Neural progenitor cell (in vitro differentiated cells): ENCODE measurements at regions not wholly inside any gene's neighbourhood (a gene's known extent, or its start where the extent isn't known, plus 50 kb on each side); places are given as distances from the start of the nearest gene placed in this dataset.
A peak's percentile ranks its signal among the peaks of the same experiment; 100 is the strongest.

Experiments
- DNase-seq: peaks from one replicate; pipeline ENCODE4 v3.0.0-alpha.2; 2016; ENCODE audit warnings: low spot score
- H2AFZ ChIP-seq: fragments of 200-600 bp; sonication (generic); replicated peaks from 2 replicates; pipeline ENCODE4 v1.6.1; 2016; ENCODE audit warnings: antibody characterized with exemption
- H3F3A ChIP-seq: fragments of 200-600 bp; sonication (generic); 2 replicates; pipeline ENCODE4 v1.6.1; 2016; ENCODE audit warnings: antibody characterized with exemption, low read depth
- H3K27ac ChIP-seq: fragments of 200-600 bp; sonication (generic); 2 replicates; pipeline ENCODE4 v1.5.1; 2016; ENCODE audit warnings: mild to moderate bottlenecking
- H3K27me3 ChIP-seq: fragments of 200-600 bp; sonication (generic); 2 replicates; pipeline ENCODE4 v1.6.1; 2016; ENCODE audit warnings: mild to moderate bottlenecking, moderate library complexity
- H3K36me3 ChIP-seq: fragments of 200-600 bp; sonication (generic); 2 replicates; pipeline ENCODE4 v1.5.1; 2016
- H3K4me1 ChIP-seq: fragments of 200-600 bp; sonication (generic); 2 replicates; pipeline ENCODE4 v1.6.1; 2016; ENCODE audit warnings: mixed run types
- H3K4me2 ChIP-seq: fragments of 200-600 bp; sonication (generic); 2 replicates; pipeline ENCODE4 v1.6.1; 2016
- H3K4me3 ChIP-seq: fragments of 200-600 bp; sonication (generic); 2 replicates; pipeline ENCODE4 v1.5.1; 2016
- H3K79me2 ChIP-seq: fragments of 200-600 bp; sonication (generic); 2 replicates; pipeline ENCODE4 v1.6.1; 2016; ENCODE audit warnings: low read depth
- H3K9ac ChIP-seq: fragments of 200-600 bp; sonication (generic); 2 replicates; pipeline ENCODE4 v1.6.1; 2016
- H3K9me3 ChIP-seq: fragments of 200-600 bp; sonication (generic); 2 replicates; pipeline ENCODE4 v1.5.1; 2016; ENCODE audit warnings: low read depth
- H4K20me1 ChIP-seq: fragments of 200-600 bp; sonication (generic); 2 replicates; pipeline ENCODE4 v1.6.1; 2016; ENCODE audit warnings: low read depth
- H3K27ac Mint-ChIP-seq: 3 replicates; pipeline ENCODE4 v1.8.0; 2021; ENCODE audit warnings: mixed read lengths
- H3K27me3 Mint-ChIP-seq: 2 replicates; pipeline ENCODE4 v1.8.0; 2022; ENCODE audit warnings: low read depth, mild to moderate bottlenecking, inconsistent platforms, moderate library complexity, mixed read lengths; ENCODE audit not compliant: insufficient read depth
- H3K36me3 Mint-ChIP-seq: 3 replicates; pipeline ENCODE4 v1.8.0; 2021; ENCODE audit warnings: mixed read lengths
- H3K4me1 Mint-ChIP-seq: 3 replicates; pipeline ENCODE4 v1.8.0; 2021; ENCODE audit warnings: mixed read lengths
- H3K4me3 Mint-ChIP-seq: 3 replicates; pipeline ENCODE4 v1.8.0; 2021; ENCODE audit warnings: mild to moderate bottlenecking, moderate library complexity, mixed read lengths
- H3K9me3 Mint-ChIP-seq: 3 replicates; pipeline ENCODE4 v1.8.0; 2020; ENCODE audit warnings: mixed read lengths
- CTCF ChIP-seq: fragments of 200-600 bp; sonication (generic); IDR thresholded peaks from 2 replicates; pipeline ENCODE4 v1.5.1; 2017; ENCODE audit warnings: antibody characterized with exemption, mild to moderate bottlenecking
- EZH2 ChIP-seq: fragments of 200-600 bp; sonication (generic); IDR thresholded peaks from 2 replicates; pipeline ENCODE4 v1.6.1; 2017; ENCODE audit warnings: antibody characterized with exemption, mild to moderate bottlenecking, moderate library complexity
- EZH2phosphoT487 ChIP-seq: fragments of 200-600 bp; sonication (generic); IDR thresholded peaks from 2 replicates; pipeline ENCODE4 v1.6.1; 2017; ENCODE audit warnings: antibody characterized with exemption

- no peaks in the 10 kb centered on the region for H3K36me3 Mint-ChIP-seq
- H3K4me1 Mint-ChIP-seq, result no peaks in the 10 kb centered on the region
- no peak overlapping the region for H3K27ac Mint-ChIP-seq
Measured at GRCh38 chr16:73965591-73965990, 331.0 kb upstream of the PSMD7 start.

DNA sequence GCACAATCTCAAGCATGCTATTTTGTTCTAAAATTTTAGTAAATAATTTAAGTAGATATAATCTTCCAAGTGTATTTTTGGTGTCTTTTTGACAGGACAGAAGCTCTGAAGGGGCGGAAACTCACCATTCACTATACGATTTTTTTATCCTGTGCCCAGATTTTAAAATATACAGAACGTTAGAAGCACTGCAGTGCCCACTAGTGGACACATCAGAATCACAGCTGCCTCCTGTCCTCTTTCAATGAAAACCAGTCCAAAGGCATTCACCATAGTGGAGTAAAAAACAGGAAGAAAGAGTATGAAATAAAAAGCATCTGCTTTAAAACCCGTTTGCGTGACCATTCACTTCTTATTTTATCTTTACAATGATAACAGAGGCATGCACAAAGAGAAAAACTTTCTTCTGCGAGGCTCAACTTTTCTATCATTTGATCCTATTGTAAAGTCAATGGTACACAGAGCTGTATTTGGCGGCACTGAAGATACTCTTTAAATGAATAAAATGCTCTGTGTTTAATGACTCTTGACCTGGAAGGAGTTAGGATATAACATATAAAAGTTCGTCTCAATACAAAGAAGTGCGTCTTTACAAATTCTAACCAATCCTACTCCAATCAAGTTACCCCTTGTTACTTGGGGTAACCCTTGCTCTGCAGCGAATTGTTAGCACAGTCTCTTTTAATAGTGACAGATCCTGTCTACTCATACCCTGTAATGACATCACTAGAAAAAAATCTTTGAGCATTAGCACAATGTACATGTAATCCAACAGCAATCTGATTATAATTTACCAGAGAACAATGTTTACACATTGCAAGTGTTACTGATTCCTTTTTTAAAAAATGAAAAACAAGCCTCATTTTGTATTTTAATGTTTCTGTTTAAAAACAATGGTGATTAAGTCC lies 339.8 kb upstream of the PSMD7 start:
- Mint-ChIP-seq H3K27me3 (peaks cover 2% of the 10 kb centered on the region), H3K4me3 (no peak overlapping the region), H3K4me1 (peaks cover 30% of the 10 kb centered on the region), H3K27ac (no peak overlapping the region), H3K9me3 (peaks cover 5% of the 10 kb centered on the region), H3K36me3 (no peaks in the 10 kb centered on the region)
- Histone ChIP-seq H3K9ac (no peak overlapping the region), H3K36me3 (no peaks in the 10 kb centered on the region), H3F3A (no peaks in the 10 kb centered on the region), H3K27ac (no peak overlapping the region), H3K9me3 (no peaks in the 10 kb centered on the region), H2AFZ (peak overlapping the region; percentile 13), H3K79me2 (no peaks in the 10 kb centered on the region), H3K4me3 (no peak overlapping the region), H3K27me3 (no peaks in the 10 kb centered on the region), H3K4me1 (peaks cover under 1% of the 10 kb centered on the region), H3K4me2 (no peak overlapping the region), H4K20me1 (no peaks in the 10 kb centered on the region)
- DNase-seq, result peak; percentile 81
- no peak for TF ChIP-seq EZH2
- TF ChIP-seq CTCF, result peak; percentile 96
- TF ChIP-seq EZH2phosphoT487, result no peak

More at GRCh38 chr16:73965591-73965990, 331.0 kb upstream of the PSMD7 start:
- peaks cover 7% of the 10 kb centered on the region for H3K27me3 Mint-ChIP-seq
- H3K4me3 Mint-ChIP-seq, result no peak overlapping the region
- no peaks in the 10 kb centered on the region for H4K20me1 ChIP-seq
- no peaks in the 10 kb centered on the region for H3K36me3 ChIP-seq
- H3F3A ChIP-seq, result no peaks in the 10 kb centered on the region
- no peaks in the 10 kb centered on the region for H3K9me3 ChIP-seq
- H3K79me2 ChIP-seq, result no peaks in the 10 kb centered on the region
- no peak for DNase-seq
- H3K4me3 ChIP-seq, result no peak overlapping the region
- H3K27me3 ChIP-seq, result no peaks in the 10 kb centered on the region
- H3K4me1 ChIP-seq, result no peaks in the 10 kb centered on the region
- no peak overlapping the region for H3K4me2 ChIP-seq
- H2AFZ ChIP-seq, result no peak overlapping the region
- H3K9ac ChIP-seq, result no peak overlapping the region
- peaks cover 5% of the 10 kb centered on the region for H3K9me3 Mint-ChIP-seq
- H3K27ac ChIP-seq, result no peak overlapping the region
- TF ChIP-seq EZH2 (no peak), EZH2phosphoT487 (no peak), CTCF (no peak)

- peaks cover 2% of the 10 kb centered on the region for H3K9me3 Mint-ChIP-seq
- TF ChIP-seq EZH2phosphoT487 (no peak), EZH2 (no peak), CTCF (no peak)
- H4K20me1 ChIP-seq, result no peaks in the 10 kb centered on the region
- H3K9me3 ChIP-seq, result no peaks in the 10 kb centered on the region
- no peak for DNase-seq
- no peak overlapping the region for H3K9ac ChIP-seq
- peaks cover 2% of the 10 kb centered on the region for H3K27me3 Mint-ChIP-seq
- H3K4me3 ChIP-seq, result no peak overlapping the region
- H3K27ac ChIP-seq, result no peak overlapping the region
- H2AFZ ChIP-seq, result no peak overlapping the region
- H3K36me3 ChIP-seq, result no peaks in the 10 kb centered on the region
- H3K4me1 ChIP-seq, result peaks cover 6% of the 10 kb centered on the region
- no peak overlapping the region for H3K4me3 Mint-ChIP-seq
- H3K36me3 Mint-ChIP-seq, result no peaks in the 10 kb centered on the region
- no peak overlapping the region for H3K4me2 ChIP-seq
- H3K27me3 ChIP-seq, result no peaks in the 10 kb centered on the region
- H3K27ac Mint-ChIP-seq, result no peak overlapping the region
- H3K4me1 Mint-ChIP-seq, result peaks cover 36% of the 10 kb centered on the region
- no peaks in the 10 kb centered on the region for H3K79me2 ChIP-seq
- H3F3A ChIP-seq, result no peaks in the 10 kb centered on the region
Measured at GRCh38 chr16:73955702-73956101, 340.9 kb upstream of the PSMD7 start.
